ENCODE measurements at regions not wholly inside any gene's neighbourhood (a gene's known extent, or its start where the extent isn't known, plus 50 kb on each side); places are given as distances from the start of the nearest gene placed in this dataset.

DNA sequence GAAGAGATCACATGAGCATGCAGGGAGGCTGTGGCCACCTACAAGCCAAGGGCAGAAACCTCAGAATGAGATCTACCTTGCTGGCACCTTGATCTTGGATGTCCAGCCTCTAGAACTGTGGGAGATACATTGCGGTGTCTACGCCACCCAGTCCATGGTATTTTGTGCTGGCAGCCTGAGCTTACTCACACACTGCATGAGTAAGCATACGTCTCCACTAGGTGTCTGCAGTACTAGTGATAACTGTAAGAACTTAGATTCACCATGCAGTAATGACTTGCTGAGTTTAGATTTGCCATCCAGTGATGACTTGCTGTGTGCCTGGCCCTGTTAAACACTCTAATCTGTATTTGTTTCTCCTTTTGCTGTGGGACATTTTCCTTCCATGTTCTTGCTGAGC is 417.7 kb downstream of the GADD45G start:
- no peak for DNase-seq (ENCODE audit: low read depth)

DNA sequence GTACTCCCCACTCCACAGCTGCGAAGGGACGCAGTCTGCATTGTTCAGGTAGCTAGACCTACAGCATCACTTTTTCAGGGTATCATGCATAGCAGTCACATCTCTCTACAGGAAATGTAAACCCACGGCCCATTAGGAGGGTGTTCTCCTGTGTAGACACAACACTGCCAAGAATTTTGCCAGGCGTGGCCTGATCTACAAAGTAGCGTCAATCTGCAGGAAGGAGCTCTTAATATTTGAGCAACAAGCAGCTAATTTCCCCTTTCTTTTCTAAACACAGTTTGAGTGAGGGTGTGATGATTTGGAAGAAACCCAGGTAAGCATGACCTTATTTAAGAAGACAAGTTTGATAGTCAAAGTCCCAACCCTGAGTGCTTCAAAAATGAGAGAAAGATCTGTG is 419.0 kb downstream of the GADD45G start:
- DNase-seq (ENCODE audit: low read depth): no peak

DNA sequence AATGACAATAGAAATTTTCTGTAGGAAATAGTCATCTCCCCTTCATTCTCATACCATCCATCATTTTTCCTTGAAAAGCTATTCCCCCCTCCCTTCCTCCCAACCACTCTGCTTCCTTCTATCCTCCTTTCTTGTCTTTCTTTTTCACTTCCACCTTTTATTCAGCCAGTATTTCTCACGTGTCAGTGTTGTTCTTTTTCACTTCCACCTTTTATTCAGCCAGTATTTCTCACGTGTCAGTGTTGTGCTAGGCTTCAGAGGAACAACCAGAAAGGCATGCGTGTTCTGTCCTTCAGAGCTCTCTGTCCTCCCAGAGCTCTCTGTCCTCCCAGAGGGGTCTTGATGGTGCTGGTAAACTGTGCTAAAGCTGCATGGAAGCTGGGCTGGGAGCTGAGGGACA is 419.6 kb downstream of the GADD45G start:
- DNase-seq (ENCODE audit: low read depth): no peak

DNA sequence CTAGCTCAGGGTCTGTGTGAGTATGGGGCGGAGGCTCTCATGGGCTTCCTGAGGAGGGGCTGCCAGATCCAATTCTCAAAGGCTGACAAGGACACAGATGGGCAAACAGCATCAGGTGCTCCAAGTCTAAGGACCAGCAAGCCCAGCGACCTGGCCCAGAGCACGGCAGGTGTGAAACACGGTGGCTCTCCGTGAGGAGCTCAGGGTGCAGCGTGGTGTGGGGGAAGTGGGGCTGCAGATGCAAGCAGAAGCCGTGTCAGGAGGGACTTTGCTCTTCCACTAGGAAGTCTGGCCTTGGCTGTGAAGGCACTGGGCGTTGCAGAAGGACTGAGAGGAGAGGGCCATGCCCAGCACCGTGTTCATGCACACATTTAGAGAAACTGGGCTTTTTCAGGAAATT is 420.0 kb downstream of the GADD45G start:
- DNase-seq (ENCODE audit: low read depth): no peak

DNA sequence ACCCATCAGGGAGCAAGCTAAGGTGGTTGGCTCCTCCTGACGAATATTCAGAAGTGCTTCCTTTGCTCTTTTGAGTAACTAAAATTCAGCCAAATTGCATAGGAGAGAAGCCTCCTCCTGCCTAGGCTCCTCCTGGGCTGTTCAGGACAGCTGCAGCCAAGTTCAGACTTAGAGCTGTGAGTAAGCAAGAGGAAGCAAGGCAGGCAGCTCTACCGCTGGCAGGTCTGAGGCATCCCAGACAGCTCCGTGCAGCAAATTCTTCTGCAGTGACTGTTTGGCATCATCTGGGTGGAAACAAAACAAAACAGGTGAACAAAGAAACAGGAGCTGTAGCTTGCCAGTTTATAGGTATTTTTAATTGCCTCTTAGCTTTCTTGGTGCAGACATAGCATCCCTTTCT is 421.0 kb downstream of the GADD45G start:
- peak; percentile 48 for DNase-seq (ENCODE audit: low read depth)

DNA sequence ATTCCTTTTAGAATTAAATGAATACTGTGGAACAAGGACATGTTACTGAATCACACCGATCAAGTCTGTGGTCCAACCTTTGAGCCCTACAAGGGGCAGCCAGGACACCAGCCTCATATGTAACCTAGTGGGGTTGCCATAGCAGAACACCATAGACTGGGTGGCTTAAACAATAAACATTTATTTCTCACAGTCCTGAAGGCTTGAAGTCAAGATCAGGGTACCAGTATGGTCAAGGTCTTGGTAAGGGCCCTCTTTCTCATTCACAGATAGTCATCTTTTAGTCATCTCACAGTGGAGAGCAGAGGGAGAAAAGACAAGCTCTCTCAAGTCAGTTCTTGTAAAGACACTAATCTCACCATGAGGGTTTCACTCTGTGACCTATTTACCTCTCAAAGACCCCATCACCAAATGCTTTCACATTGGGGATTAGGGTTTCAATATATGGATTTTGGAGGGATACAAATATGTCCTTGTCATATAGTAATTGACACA is 422.5 kb downstream of the GADD45G start:
- DNase-seq (ENCODE audit: low read depth): no peak

DNA sequence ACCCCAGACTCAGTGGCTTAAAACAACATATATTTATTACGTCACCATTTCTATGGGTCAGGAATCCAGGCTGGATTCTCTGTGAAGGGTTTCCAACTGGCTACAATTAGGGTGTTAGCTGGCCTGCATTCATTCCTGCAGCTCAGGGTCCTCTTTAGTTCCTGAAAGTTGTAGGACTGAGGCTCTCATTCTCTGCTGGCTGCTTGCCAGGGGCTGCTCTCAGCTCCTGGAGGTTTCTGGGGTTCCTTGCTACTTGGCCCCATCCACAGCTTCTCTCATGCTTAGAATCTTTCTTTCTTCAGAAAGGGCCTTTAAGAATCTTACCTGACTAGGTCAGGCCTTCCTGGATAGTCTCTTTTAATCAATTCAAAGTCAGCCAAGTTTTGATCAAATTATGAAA is 424.6 kb downstream of the GADD45G start:
- DNase-seq (ENCODE audit: low read depth): no peak

DNA sequence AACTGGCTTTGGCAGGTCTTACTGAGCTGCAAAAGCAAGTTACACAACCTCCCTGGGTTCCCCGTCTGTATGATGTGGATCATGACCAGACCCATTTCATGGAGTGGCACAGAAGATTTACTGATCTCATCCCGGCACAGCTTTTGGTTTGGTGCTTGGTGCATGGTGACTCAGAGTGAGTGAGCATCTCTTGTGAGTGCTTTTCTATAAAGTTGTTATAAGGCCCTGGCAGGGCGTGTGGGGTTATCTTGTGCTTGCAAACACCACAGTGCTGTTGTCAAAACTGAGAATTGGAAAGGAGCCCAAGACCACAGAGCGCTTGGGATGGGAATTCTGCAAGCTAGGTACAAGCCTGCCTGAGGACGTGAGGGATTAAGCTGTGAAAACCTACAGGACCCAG is 425.2 kb downstream of the GADD45G start:
- DNase-seq (ENCODE audit: low read depth): peak; percentile 62

DNA sequence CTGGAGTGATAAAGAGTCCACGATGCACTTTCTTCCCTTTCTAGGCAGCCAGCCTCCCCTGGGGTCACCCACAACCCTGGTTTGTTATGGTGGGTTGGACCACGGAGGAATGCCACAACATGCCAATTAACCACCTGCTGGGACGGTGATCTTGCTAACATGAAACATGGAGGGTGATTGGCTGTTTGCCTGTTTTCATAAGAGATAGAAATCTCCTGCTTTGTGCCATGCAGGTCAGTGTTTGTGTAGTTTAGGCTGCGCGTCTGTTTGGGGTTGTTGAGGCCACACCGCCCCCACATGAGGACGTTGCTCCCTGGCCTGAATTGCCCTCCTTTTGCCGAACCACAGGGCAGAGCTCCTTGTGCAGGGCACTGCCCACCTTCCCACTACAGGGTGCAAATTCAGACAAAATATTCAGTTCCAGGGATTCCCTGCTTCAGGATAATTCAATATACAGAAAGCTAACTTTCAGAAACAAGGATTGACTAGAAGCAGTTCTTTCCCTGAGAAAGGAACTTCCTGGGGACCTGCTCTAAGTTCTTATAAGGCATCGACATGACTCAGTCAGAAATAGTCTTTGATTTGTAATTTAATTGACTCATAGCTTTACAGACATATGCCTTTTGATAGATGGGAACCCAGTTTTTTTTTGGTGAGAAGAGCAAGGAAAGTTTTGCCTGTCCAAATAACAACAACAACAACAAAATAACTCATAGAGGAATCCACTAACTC is 427.6 kb downstream of the GADD45G start:
- DNase-seq (ENCODE audit: low read depth): peak; percentile 16

DNA sequence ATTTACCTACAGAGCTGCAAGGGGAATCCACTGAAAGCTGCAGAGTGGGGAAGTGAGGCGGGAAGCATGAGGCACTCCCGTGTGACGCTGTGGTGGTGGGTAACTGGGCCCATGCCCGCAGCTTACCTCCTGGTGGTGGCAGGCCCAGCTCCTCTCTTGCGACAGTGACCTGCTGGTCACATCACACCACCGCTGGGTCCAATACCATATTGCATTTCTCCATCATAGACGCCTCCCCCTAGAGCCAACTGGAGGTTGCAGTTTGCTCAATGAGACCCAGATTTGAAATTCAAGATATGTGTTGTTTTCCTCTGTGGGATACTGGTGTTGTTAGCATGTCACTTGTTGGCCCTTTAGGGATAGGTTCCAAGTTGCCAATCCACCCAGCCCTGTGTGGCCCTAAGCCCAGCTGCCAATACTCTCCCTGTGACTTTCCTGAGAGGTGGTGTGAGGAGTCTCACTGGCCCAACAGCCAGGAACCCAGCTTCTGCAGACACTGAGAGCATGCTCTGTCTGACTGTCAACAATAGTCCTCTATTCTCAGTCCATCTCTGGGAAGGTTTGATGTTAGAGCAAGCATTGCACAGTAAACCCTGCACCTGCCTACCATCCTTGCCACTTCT is 428.3 kb downstream of the GADD45G start:
- no peak for DNase-seq (ENCODE audit: low read depth)

DNA sequence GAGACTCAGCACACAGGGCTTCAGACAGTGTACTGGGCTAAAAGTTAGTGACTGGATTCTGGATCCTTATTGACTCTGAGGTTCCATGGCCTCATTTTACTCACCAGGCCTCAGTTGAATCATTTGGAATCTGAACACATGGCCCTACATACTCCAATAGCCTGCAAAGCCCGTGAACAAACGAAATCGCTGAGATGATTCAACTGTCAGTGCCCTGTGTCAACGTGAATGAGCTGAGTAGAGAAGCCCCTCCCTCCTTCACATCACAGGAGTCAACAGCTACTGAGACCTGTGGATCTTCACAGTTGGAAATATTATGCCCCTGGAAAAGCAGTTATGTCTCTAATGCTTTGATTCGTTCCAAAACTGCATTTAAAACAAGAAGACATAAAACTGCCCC is 429.3 kb downstream of the GADD45G start:
- DNase-seq (ENCODE audit: low read depth): no peak

DNA sequence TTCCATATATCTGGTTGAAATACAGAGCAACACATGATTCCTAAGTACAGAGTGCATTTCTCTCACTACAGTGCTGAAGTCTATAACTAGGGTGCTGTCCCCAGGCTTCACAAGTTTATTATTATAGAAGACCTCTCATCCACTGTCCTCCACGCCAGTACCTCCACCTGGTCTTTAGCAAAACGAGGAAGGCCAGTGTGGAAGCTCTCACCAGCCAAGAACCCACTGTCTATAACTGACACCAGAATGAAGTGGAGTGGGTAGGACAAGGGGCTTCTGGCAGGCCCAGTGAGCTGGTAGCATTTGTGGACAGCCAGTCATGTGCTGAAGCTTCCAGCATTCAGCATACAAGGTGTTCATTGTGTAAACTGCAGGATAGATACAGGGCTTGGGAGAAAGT is 430.7 kb downstream of the GADD45G start:
- DNase-seq (ENCODE audit: low read depth): no peak

DNA sequence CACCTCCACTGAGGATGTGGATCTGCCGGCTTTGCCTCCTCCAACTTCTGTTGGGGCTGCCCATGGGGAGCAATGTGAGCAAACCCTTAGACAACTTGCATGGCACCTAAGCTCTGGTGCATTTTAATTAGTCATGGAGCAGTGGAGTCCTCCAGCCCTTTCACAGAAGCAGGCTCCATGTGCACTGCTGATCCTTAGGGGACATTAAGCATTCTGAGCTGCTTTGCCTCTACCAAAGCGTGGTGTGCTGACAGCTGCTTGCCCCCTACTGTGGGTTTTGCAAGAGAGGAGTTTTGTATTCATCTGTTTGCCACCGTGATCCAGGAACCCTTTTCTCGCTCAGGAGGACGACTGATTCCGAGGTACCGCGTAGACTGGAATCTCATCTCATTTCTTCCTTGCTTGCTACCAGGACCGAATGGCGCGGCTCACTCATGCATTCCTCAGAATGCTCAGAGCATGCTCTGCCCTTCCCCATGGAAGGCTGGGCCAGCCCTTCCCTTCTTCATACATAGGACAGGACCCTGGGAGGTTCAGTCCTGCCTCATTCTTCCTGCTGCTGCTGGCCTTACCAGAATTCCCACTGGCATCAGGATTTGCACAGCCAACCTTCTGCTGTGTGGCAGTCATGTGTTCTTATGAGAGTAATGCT is 432.5 kb downstream of the GADD45G start:
- DNase-seq (ENCODE audit: low read depth): no peak

DNA sequence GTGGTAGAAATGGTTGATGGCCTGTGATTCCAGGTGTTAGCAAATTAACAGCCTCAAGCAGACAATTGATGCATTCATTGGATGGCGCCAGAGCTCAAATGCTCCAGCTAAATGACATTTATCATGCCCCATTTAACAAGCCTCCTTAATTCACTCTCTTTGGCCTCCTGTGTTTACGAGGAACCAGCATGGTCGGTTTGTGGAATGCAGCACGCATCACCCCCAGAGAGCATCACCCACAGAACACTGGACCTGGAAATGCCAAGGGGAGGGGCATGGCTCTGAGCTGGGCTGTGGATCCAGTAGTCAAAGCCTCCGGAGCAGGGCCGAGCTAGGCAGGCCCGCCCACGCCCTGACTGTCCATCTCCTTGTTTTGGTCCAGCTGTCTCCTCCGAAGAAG is 434.0 kb downstream of the GADD45G start:
- DNase-seq (ENCODE audit: low read depth): peak; percentile 20

DNA sequence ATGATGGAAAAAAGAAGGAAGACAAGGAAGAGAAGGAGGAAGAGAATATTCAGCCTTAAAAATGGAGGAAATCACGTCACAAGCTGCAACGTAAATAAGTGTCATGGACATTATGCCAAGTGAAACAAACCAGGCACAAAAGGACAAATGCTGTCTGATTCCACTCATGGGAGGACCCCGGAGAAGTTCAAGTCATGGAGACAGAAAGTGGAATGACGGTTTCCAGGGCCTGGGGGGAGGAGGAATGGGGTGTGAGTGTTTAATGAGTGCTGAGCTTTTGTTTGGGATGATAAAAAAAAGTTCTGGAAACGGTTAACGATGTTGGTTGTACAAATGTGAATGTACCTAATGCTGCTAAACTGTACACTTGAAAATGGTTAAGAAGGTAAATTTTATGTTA is 439.5 kb downstream of the GADD45G start:
- DNase-seq (ENCODE audit: low read depth): peak; percentile 17

DNA sequence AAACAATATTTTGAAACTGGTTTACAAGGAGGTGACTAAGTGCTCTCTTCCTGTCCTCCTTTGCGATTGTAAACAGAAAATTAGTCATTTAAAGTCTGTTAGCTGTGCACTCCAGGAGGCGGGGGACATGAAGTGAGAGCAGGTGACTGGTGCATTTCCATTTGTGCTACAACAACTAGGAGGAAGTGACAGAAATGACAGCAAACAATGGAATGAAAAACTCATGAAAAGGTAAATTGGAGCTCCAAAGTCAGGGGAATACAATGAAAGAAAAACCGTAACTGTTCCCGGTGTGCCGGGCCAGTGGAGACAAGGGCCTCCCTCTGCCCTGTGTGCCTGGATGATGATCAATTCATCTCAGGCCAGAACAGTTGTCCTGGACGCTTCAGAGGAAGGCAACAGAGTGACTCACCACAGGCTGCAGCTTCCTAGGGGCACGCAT is 439.9 kb downstream of the GADD45G start:
- peak; percentile 57 for DNase-seq (ENCODE audit: low read depth)

DNA sequence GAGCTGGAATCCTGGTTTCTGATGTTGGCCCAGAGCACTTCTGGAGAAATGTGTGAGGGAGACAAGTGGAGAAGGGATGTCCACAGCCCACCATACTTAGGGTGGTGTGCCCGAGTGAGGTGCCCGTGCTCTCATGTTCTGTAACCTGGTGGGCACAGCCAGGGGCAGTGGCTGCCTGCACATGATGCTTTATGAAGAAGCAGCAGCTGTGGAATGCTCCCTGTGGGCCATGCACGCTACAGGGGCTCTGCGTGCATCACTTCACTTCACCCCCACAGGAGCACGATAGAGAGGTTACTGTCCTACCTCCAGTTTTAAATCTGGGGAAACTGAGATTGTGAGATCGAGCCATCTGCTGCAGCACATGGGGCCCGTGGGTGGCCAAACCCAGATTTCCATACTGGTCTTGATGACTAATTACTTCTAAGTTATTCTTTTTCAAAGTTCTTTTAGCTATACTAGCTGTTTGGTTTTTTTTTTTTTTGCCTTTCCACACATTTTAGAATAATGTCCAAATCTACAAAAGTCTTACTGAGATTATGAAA is 441.6 kb downstream of the GADD45G start:
- DNase-seq (ENCODE audit: low read depth): no peak

DNA sequence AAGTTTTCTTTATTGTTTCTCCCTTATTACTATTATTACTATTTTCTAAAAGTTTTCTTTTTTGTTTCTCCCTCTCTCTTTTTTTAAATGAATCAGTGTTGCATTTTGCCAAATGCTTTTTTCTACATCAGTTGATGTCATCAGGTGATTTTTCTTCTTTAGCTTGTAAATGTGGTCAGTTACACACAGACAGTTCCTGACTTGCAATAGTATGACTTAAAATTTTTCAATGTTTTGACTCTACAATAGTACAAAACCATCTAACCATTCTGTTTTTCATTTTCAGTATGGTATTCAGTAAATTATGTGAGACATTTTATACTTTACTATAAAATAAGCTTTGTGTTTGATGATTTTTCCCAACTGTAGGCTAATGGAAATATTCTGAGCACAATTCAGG is 443.0 kb downstream of the GADD45G start:
- DNase-seq (ENCODE audit: low read depth): no peak

DNA sequence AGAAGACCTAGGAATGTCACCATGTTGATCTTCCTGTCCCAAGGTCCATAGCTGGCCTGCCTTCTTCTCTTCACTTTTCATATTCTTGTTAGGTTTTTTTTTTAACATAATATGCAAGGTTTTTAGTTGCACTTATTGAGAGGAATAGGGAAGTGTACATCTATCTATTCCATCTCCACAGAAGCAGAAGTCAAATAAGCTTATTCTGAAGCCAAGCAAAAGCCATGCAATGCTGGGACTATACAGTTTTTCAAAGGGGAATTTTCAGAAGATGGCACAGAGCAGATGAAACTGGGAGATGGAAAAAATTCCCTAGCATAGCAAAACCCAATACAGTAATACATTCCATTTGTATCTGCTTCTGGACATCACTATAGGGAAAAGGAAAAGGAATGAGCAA is 447.6 kb downstream of the GADD45G start:
- DNase-seq (ENCODE audit: low read depth): no peak

DNA sequence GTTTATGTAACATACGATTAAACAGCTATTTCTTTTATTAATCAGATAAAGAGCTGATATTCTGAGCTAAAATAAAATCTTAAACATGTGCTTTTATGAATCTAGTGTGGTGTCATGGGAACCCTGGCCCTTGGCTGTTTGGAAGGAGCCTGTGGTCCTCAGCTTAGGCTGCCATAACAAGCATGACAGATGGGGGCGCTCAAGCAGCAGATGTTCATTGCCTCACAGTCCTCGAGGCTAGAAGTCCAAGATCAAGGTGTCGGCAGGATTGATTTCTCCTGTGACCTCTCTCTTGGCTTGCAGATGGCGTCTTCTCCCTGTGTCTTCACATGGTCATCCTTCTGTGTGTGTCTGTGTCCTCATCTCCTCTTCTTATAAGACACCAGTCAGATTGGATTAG is 448.2 kb downstream of the GADD45G start:
- DNase-seq (ENCODE audit: low read depth): no peak

DNA sequence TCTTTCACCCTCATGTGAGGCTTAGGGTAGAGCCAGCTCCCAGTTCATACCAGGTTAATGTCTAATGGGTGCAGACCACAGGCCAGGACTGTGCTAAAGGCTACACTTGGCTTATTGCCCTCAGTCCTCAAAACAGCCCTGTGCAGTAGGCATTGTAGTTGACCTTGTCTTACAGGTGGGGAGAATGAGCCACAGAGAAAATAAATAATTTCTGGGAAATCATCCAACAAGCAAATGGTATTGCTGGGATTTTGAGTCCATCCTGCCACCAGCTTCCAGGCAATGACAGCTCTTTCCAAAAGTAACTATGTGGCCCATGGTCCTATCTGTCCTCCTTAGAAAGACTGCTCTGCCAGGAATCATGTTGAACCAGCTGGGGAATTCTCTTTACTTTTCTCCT is 450.0 kb downstream of the GADD45G start:
- DNase-seq (ENCODE audit: low read depth): no peak

DNA sequence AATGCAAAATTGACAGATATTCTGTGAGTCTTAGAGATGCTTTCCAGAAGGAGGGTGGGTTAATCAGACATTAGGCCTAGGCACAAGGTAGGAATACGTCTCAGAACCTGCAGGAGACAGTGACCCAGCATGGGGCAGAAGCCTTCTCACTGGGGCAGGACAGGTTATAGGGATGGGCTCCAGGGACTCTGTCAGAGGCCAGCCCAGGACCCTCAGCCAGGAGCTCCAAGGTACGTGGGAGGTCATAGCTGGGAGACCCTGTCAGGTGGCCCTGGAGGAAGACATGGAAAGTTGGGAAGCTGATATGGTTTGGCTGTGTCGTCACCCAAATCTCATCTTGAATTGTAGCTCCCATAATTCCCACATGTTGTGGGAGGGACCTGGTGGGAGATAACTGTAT is 450.4 kb downstream of the GADD45G start:
- no peak for DNase-seq (ENCODE audit: low read depth)

DNA sequence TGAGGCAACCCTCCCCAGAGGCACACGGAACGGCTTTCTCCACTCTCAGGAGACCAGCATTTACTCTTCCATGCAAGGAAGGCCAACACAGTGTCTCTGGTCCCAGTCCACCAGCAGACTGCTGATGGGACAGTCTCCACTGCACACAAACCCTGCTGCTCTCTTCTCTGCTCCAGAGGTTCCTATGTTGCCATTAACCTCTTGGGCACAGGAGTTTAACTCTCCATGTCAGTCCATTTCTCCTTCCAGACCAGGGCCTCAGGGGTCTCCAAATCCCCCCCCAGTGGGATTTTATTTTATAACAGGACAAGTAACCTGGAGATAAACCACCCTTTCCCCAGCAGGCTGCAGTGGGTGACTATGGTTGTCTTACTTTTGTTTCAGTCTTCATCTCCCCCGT is 452.5 kb downstream of the GADD45G start:
- DNase-seq (ENCODE audit: low read depth): no peak

All from Daoy (cell line).